ENCODE measurements at regions not wholly inside any gene's neighbourhood (a gene's known extent, or its start where the extent isn't known, plus 50 kb on each side); places are given as distances from the start of the nearest gene placed in this dataset.
"Not testable (repeated sequence)": the region's sequence is repeated elsewhere in the genome, so short reads cannot be mapped to it uniquely, and the experiment has no call there.

DNA sequence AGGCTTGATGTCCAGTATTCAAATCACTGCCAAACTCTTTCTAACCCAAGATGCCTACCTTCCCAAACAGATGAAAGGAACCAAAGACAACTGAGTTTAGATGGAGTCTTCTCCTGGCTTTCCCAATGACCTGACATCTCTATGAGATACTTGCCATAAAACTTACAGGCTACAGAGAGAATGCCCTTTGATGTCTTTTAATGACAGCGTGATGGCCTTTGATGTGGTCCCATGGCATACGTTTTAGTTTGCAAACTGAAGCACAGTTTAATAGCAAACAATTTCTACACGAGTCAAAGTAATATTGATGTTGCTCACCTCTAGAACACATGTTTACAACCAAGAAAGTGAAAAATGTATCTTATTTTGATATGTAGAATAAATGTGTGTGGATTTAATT lies 73.2 kb downstream of the ZIC4 start:
- DNase-seq (no peak), ATAC-seq (no peak)
- no peaks in the 10 kb centered on the region for H3K27me3 ChIP-seq (ENCODE audit: control insufficient read depth, insufficient read depth)
- 68% methylated on average over 3 of the region's 3 CpGs for WGBS
- H3K4me3 ChIP-seq (ENCODE audit: low read length) = no peak overlapping the region
- no peaks in the 10 kb centered on the region for H3K9me3 ChIP-seq (ENCODE audit: control insufficient read depth, low read length)
- intact Hi-C loops (cut with DNase I) = no loop called here
- peaks cover 3% of the 10 kb centered on the region for H3K4me1 ChIP-seq (ENCODE audit: control insufficient read depth, insufficient read depth, low read length)
- no peak overlapping the region for H3K27ac ChIP-seq (ENCODE audit: low read length)

DNA sequence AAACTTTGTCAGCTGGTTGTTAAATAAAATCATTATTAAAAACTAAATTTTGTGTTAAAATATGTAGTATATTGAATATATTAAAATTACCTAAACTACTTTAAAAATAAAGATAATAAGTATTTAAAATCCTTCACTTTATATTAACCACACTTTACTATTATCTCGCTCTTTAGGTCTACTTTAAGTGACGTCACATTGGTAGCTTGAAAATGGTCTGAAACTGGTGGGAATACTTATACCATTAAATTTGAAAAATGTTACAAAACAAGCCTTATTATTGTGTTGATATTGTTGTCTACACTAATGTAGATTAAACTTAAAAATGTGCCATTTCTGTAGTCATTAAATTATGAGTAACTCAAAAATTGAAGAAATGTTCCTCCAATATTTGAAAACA lies 77.6 kb downstream of the ZIC4 start:
- Histone ChIP-seq H3K9me3 (ENCODE audit: control insufficient read depth, low read length) (no peaks in the 10 kb centered on the region), H3K27ac (ENCODE audit: low read length) (no peak overlapping the region), H3K27me3 (ENCODE audit: control insufficient read depth, insufficient read depth) (no peaks in the 10 kb centered on the region), H3K4me3 (ENCODE audit: low read length) (no peak overlapping the region), H3K4me1 (ENCODE audit: control insufficient read depth, insufficient read depth, low read length) (no peaks in the 10 kb centered on the region)
- intact Hi-C loops (cut with DNase I) = no loop called here
- WGBS = 91% methylated on average over 2 of the region's 2 CpGs
- ATAC-seq (no peak), DNase-seq (no peak)

DNA sequence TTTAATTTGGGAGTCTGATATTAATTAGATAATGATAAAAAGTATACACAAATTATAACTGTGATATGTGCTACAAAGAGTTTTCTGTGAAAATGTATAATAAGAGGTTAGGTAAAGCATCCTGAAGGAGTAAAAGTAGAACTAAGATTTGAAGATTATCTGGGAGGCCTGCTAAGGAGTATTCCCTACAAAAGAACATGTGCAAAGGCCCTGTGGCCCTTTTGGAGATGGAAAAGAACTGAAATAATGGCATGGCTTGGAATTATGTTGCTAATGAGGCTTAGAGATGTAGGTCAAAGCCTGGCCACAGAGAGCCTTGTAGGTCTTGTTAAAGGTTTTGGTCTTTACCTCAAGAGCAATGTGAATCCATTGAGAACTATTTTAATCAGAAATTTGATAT lies 82.0 kb downstream of the ZIC4 start:
- no peak overlapping the region for H3K27ac ChIP-seq (ENCODE audit: low read length)

GRCh38 chr3:147318900-147319299 lies 87.4 kb downstream of the ZIC4 start:
- Histone ChIP-seq H3K4me1 (ENCODE audit: control insufficient read depth, insufficient read depth, low read length) (no peaks in the 10 kb centered on the region), H3K4me3 (ENCODE audit: low read length) (no peak overlapping the region), H3K9me3 (ENCODE audit: control insufficient read depth, low read length) (no peaks in the 10 kb centered on the region), H3K27me3 (ENCODE audit: control insufficient read depth, insufficient read depth) (no peaks in the 10 kb centered on the region), H3K27ac (ENCODE audit: low read length) (no peak overlapping the region)
- WGBS = 54% methylated on average over 3 of the region's 3 CpGs
- no peak for DNase-seq
- ATAC-seq = no peak
- intact Hi-C loops (cut with DNase I) = no loop called here

More for the DNA sequence above, 82.0 kb downstream of the ZIC4 start:
- no peak overlapping the region for H3K4me3 ChIP-seq (ENCODE audit: low read length)
- DNase-seq = no peak
- intact Hi-C loops (cut with DNase I) = no loop called here
- H3K4me1 ChIP-seq (ENCODE audit: control insufficient read depth, insufficient read depth, low read length) = no peaks in the 10 kb centered on the region
- no peaks in the 10 kb centered on the region for H3K9me3 ChIP-seq (ENCODE audit: control insufficient read depth, low read length)
- H3K27me3 ChIP-seq (ENCODE audit: control insufficient read depth, insufficient read depth) = no peaks in the 10 kb centered on the region
- ATAC-seq = no peak

DNA sequence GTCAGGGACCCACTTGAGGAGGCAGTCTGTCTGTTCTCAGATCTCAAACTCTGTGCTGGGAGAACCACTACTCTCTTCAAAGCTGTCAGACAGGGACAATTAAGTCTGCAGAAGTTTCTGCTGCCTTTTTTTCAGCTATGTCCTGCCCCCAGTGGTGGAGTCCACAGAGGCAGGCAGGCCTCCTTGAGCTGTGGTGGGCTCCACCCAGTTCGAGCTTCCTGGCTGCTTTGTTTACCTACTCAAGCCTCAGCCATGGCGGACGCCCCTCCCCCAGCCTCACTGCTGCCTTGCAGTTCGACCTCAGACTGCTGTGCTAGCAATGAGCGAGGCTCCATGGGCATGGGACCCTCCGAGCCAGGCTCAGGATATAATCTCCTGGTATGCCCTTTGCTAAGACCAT lies 89.3 kb downstream of the ZIC4 start:
- intact Hi-C loops (cut with DNase I); H3K27me3 ChIP-seq (ENCODE audit: control insufficient read depth, insufficient read depth); DNase-seq; H3K4me3 ChIP-seq (ENCODE audit: low read length); H3K9me3 ChIP-seq (ENCODE audit: control insufficient read depth, low read length); H3K4me1 ChIP-seq (ENCODE audit: control insufficient read depth, insufficient read depth, low read length); ATAC-seq; H3K27ac ChIP-seq (ENCODE audit: low read length): not testable (repeated sequence)
- 80% methylated on average over 6 of the region's 6 CpGs for WGBS

GRCh38 chr3:147313513-147313912 lies 92.8 kb downstream of the ZIC4 start:
- no peaks in the 10 kb centered on the region for H3K4me1 ChIP-seq (ENCODE audit: control insufficient read depth, insufficient read depth, low read length)
- intact Hi-C loops (cut with DNase I) = no loop called here
- no peaks in the 10 kb centered on the region for H3K9me3 ChIP-seq (ENCODE audit: control insufficient read depth, low read length)
- WGBS = 65% methylated on average over 1 of the region's 1 CpG
- ATAC-seq (no peak), DNase-seq (no peak)
- no peak overlapping the region for H3K4me3 ChIP-seq (ENCODE audit: low read length)
- H3K27ac ChIP-seq (ENCODE audit: low read length) = no peak overlapping the region
- no peaks in the 10 kb centered on the region for H3K27me3 ChIP-seq (ENCODE audit: control insufficient read depth, insufficient read depth)

DNA sequence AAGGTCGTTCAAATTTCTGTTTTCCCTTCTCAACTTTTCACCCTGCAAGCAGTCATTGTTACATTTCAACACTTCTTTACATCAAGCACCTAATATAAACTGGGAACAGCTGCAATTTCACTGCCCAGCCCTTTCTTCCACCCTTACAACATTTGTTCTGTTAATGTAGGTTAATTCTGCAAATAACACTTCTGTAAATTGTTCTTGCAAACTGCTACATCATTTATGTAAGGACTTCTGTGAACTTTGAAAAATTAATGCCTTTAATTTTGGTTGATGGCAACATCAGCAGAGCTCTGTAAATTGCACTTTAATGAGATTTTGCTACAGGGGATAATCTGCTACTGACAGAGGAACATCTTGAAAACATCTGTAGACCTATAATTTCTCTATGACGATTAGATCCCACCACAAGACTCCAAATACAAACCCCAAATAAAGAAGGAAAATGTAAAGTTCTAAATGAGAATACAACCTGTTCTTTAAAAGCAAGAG lies 93.5 kb downstream of the ZIC4 start:
- Histone ChIP-seq H3K27ac (ENCODE audit: low read length) (no peak overlapping the region), H3K4me3 (ENCODE audit: low read length) (no peak overlapping the region), H3K9me3 (ENCODE audit: control insufficient read depth, low read length) (no peaks in the 10 kb centered on the region), H3K27me3 (ENCODE audit: control insufficient read depth, insufficient read depth) (no peaks in the 10 kb centered on the region), H3K4me1 (ENCODE audit: control insufficient read depth, insufficient read depth, low read length) (no peaks in the 10 kb centered on the region)
- 36% methylated on average over 2 of the region's 2 CpGs for WGBS
- ATAC-seq (no peak), DNase-seq (no peak)
- intact Hi-C loops (cut with DNase I) = no loop called here

DNA sequence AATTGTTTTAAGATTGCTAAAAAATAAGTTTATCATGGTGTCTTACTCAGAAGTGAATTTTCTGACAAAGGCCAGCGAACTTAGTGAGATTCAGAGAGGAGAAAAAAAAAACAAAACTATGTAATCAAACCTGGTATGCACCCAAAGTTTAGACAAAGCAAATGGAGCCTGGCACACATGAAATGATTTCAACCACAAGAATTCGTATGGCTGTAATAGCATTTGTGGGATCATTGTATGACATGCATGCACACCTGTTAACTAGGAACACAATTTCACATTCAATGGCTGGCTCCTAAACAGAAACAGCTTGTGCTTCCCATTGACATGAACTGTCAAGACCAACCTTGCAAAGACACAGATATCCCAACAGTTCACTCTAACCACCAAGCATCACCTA lies 94.6 kb downstream of the ZIC4 start:
- no peak overlapping the region for H3K27ac ChIP-seq (ENCODE audit: low read length)
- H3K27me3 ChIP-seq (ENCODE audit: control insufficient read depth, insufficient read depth) = no peaks in the 10 kb centered on the region
- no peak overlapping the region for H3K4me3 ChIP-seq (ENCODE audit: low read length)
- DNase-seq (no peak), ATAC-seq (no peak)
- no peaks in the 10 kb centered on the region for H3K9me3 ChIP-seq (ENCODE audit: control insufficient read depth, low read length)
- 75% methylated on average over 2 of the region's 2 CpGs for WGBS
- intact Hi-C loops (cut with DNase I) = no loop called here
- no peaks in the 10 kb centered on the region for H3K4me1 ChIP-seq (ENCODE audit: control insufficient read depth, insufficient read depth, low read length)

- Histone ChIP-seq H3K27ac (ENCODE audit: low read length) (no peak overlapping the region), H3K4me3 (ENCODE audit: low read length) (no peak overlapping the region), H3K9me3 (ENCODE audit: control insufficient read depth, low read length) (no peaks in the 10 kb centered on the region), H3K27me3 (ENCODE audit: control insufficient read depth, insufficient read depth) (no peaks in the 10 kb centered on the region), H3K4me1 (ENCODE audit: control insufficient read depth, insufficient read depth, low read length) (no peaks in the 10 kb centered on the region)
- intact Hi-C loops (cut with DNase I) = no loop called here
- no peak for ATAC-seq
- no peak for DNase-seq
These were observed 100.7 kb downstream of the ZIC4 start for GRCh38 chr3:147305533-147306250.

DNA sequence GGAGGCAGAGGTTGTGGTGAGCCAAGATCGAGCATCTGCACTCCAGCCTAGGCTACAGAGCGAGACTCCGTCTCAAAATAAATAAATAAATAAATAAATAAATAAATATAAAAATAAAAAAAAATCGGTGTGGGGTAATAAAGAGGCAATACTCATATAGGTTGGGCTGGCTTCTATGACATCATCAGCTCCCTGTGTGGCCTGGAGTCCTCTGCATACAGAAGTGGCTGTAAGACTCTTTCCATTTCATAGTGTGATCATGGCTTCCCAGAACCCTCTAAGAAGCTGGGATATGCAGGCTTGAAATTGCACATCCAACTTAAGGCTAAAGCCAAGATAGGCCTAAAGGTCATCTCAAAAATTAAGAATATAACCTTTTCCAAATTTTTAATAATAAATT lies 101.6 kb downstream of the ZIC4 start:
- intact Hi-C loops (cut with DNase I) = no loop called here
- DNase-seq (no peak), ATAC-seq (no peak)
- H3K27me3 ChIP-seq (ENCODE audit: control insufficient read depth, insufficient read depth) = no peaks in the 10 kb centered on the region
- no peak overlapping the region for H3K4me3 ChIP-seq (ENCODE audit: low read length)
- 94% methylated on average over 4 of the region's 4 CpGs for WGBS
- no peak overlapping the region for H3K27ac ChIP-seq (ENCODE audit: low read length)
- H3K9me3 ChIP-seq (ENCODE audit: control insufficient read depth, low read length) = no peaks in the 10 kb centered on the region
- no peaks in the 10 kb centered on the region for H3K4me1 ChIP-seq (ENCODE audit: control insufficient read depth, insufficient read depth, low read length)

DNA sequence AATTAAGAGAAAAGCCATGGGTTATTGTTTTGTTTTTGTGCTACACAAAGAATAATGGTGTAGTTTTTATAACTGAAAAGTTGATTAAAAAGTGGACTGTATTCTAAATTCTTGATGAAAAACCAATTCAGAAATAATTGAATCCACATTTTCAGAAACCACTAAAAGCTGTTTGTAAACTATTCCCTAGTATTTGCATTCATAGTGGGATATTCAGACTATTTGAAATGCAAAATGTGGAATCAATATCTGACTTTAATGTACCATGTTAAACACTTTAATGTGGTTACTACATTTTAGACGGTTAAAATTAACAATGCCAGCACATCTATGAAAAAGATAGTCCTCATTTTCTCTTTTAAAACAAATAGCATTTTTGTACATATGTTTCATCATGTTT lies 104.6 kb downstream of the ZIC4 start:
- WGBS = 84% methylated on average over 1 of the region's 1 CpG
- Histone ChIP-seq H3K27ac (ENCODE audit: low read length) (no peak overlapping the region), H3K4me3 (ENCODE audit: low read length) (no peak overlapping the region), H3K27me3 (ENCODE audit: control insufficient read depth, insufficient read depth) (no peaks in the 10 kb centered on the region), H3K9me3 (ENCODE audit: control insufficient read depth, low read length) (no peaks in the 10 kb centered on the region), H3K4me1 (ENCODE audit: control insufficient read depth, insufficient read depth, low read length) (no peaks in the 10 kb centered on the region)
- no peak for DNase-seq
- ATAC-seq = no peak
- intact Hi-C loops (cut with DNase I) = no loop called here

DNA sequence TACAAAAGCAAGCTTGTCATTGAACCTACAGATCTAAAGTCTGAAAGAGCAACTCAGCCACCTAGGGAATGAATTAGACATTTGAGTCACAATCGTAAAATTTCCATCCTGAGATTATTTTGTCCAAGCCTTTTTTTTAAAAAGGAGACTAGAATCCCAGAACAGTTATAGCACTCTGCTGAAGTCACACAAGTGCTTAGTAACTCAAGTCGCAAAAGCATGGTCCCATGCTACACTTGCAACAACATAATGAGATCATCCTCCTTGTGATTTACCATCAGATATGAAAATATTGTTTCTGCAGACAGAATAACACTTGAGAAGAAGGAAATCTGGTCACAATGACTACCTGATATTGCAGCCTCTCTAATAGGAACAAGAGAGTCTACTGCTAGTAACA lies 106.7 kb downstream of the ZIC4 start:
- Histone ChIP-seq H3K4me3 (ENCODE audit: low read length) (no peak overlapping the region), H3K27ac (ENCODE audit: low read length) (no peak overlapping the region), H3K9me3 (ENCODE audit: control insufficient read depth, low read length) (no peaks in the 10 kb centered on the region), H3K27me3 (ENCODE audit: control insufficient read depth, insufficient read depth) (no peaks in the 10 kb centered on the region), H3K4me1 (ENCODE audit: control insufficient read depth, insufficient read depth, low read length) (no peaks in the 10 kb centered on the region)
- ATAC-seq (no peak), DNase-seq (no peak)
- 62% methylated on average over 2 of the region's 2 CpGs for WGBS
- intact Hi-C loops (cut with DNase I) = no loop called here
